IPS-15b (cell line): ENCODE measurements at regions not wholly inside any gene's neighbourhood (a gene's known extent, or its start where the extent isn't known, plus 50 kb on each side); places are given as distances from the start of the nearest gene placed in this dataset.

ENCODE experiments used
- H3K27me3 ChIP-seq: one replicate; pipeline ENCODE4 v1.6.1; 2013; ENCODE audit warnings: low read length; ENCODE audit not compliant: control insufficient read depth, insufficient read depth
- H3K36me3 ChIP-seq: one replicate; pipeline ENCODE4 v1.6.1; 2013; ENCODE audit warnings: low read length; ENCODE audit not compliant: control insufficient read depth, insufficient read depth
- H3K4me1 ChIP-seq: one replicate; pipeline ENCODE4 v1.6.1; 2013; ENCODE audit warnings: mild to moderate bottlenecking, low read length; ENCODE audit not compliant: control insufficient read depth, insufficient read depth
- H3K4me3 ChIP-seq: one replicate; pipeline ENCODE4 v1.5.1; 2013; ENCODE audit warnings: low read depth, low read length
- H3K9ac ChIP-seq: one replicate; pipeline ENCODE4 v1.6.1; 2013; ENCODE audit warnings: low read depth, mild to moderate bottlenecking, low read length
- H3K9me3 ChIP-seq: one replicate; pipeline ENCODE4 v1.6.1; 2013; ENCODE audit warnings: mild to moderate bottlenecking, low read length; ENCODE audit not compliant: control insufficient read depth, insufficient read depth

GRCh38 chr22:27083610-27084009, 426.2 kb downstream of the MIAT start:
- Histone ChIP-seq H3K9me3 (no peaks in the 10 kb centered on the region), H3K36me3 (no peaks in the 10 kb centered on the region), H3K4me1 (peaks cover 11% of the 10 kb centered on the region), H3K4me3 (no peak overlapping the region), H3K27me3 (no peaks in the 10 kb centered on the region), H3K9ac (no peak overlapping the region)

DNA sequence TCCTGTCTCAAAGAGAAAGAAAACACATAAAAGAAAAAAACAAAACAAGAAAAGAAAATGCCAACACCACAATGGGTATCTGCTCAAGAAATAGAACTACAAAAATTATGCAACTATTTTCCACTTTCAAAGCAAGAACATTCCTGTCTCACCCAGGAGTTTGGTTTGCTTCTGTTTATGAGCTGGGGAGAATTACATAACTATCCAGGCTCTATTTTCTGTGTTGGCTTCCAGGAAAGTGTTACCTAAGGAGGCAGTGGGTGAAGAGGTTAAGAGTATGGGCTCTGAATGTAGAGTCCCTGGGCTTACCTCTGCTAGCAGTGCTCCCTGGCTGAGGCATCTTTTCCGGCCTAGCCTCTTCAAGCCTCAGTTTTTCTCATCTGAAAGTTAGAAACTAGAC, 426.7 kb downstream of the MIAT start:
- Histone ChIP-seq H3K36me3 (no peaks in the 10 kb centered on the region), H3K9ac (no peak overlapping the region), H3K4me1 (peaks cover 11% of the 10 kb centered on the region), H3K4me3 (no peak overlapping the region), H3K27me3 (no peaks in the 10 kb centered on the region), H3K9me3 (no peaks in the 10 kb centered on the region)

- Histone ChIP-seq H3K9ac (no peak overlapping the region), H3K4me3 (no peak overlapping the region), H3K36me3 (no peaks in the 10 kb centered on the region), H3K27me3 (no peaks in the 10 kb centered on the region), H3K9me3 (no peaks in the 10 kb centered on the region), H3K4me1 (peaks cover 11% of the 10 kb centered on the region)
These were observed 429.0 kb downstream of the MIAT start for GRCh38 chr22:27086080-27087044.

GRCh38 chr22:27087051-27087450, 429.7 kb downstream of the MIAT start:
- no peak overlapping the region for H3K4me3 ChIP-seq
- H3K36me3 ChIP-seq: no peaks in the 10 kb centered on the region
- H3K9ac ChIP-seq: no peak overlapping the region
- H3K27me3 ChIP-seq: no peaks in the 10 kb centered on the region
- peaks cover 11% of the 10 kb centered on the region for H3K4me1 ChIP-seq
- no peaks in the 10 kb centered on the region for H3K9me3 ChIP-seq

- no peaks in the 10 kb centered on the region for H3K9me3 ChIP-seq
- H3K36me3 ChIP-seq: no peaks in the 10 kb centered on the region
- no peaks in the 10 kb centered on the region for H3K27me3 ChIP-seq
- H3K4me3 ChIP-seq: no peak overlapping the region
- H3K4me1 ChIP-seq: peaks cover 11% of the 10 kb centered on the region
- H3K9ac ChIP-seq: no peak overlapping the region
These were observed 430.6 kb downstream of the MIAT start for GRCh38 chr22:27088026-27088425.

DNA sequence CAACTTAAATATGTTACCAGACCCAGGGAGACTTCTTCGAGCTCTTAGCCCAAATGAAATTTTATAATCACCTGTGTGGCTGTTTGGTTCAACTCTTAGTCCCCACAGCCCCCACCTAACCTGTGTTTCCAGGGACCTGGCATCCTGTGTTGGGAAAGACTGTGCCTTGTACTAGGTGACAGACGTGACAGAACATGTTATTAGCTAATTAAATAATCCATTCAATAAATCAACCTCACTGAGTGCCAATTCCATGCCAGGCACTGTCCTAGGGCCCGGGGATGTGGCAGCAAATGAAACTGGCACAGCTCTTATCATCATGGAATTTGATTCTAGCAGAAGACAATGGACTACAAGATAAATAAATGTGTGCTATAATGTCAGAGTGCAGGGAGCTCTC, 431.9 kb downstream of the MIAT start:
- Histone ChIP-seq H3K4me1 (peaks cover 6% of the 10 kb centered on the region), H3K9ac (no peak overlapping the region), H3K36me3 (no peaks in the 10 kb centered on the region), H3K4me3 (no peak overlapping the region), H3K9me3 (no peaks in the 10 kb centered on the region), H3K27me3 (no peaks in the 10 kb centered on the region)

DNA sequence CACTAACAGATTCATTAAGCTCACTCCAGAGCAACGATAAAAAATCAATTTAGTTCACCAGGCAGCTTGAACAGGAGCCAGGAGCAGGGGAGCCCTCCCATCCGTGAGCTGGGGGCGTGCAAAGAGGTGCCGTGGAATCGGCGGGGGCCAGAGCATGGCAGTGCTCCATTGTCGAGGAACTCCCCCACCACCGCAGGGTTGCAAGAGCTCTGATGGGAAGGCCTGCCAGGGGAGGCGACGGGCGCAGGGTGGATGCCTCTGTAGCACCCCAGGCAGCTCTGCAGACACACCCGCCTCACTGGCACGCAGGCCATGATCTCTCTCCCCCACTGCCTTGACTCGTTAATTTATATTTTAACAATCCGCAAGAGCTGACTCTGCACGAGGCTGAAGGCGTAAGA, 433.2 kb downstream of the MIAT start:
- H3K9me3 ChIP-seq: no peaks in the 10 kb centered on the region
- no peaks in the 10 kb centered on the region for H3K36me3 ChIP-seq
- no peaks in the 10 kb centered on the region for H3K27me3 ChIP-seq
- no peak overlapping the region for H3K9ac ChIP-seq
- peaks cover 5% of the 10 kb centered on the region for H3K4me1 ChIP-seq
- H3K4me3 ChIP-seq: no peak overlapping the region

- Histone ChIP-seq H3K4me1 (no peaks in the 10 kb centered on the region), H3K9me3 (no peaks in the 10 kb centered on the region), H3K36me3 (no peaks in the 10 kb centered on the region), H3K9ac (no peak overlapping the region), H3K27me3 (no peaks in the 10 kb centered on the region), H3K4me3 (no peak overlapping the region)
These were observed 436.0 kb downstream of the MIAT start for GRCh38 chr22:27093422-27093821.

GRCh38 chr22:27094633-27095308, 437.4 kb downstream of the MIAT start:
- Histone ChIP-seq H3K36me3 (no peaks in the 10 kb centered on the region), H3K4me1 (no peaks in the 10 kb centered on the region), H3K9me3 (no peaks in the 10 kb centered on the region), H3K4me3 (no peak overlapping the region), H3K27me3 (no peaks in the 10 kb centered on the region), H3K9ac (no peak overlapping the region)

GRCh38 chr22:27097506-27097905, 440.1 kb downstream of the MIAT start:
- no peaks in the 10 kb centered on the region for H3K36me3 ChIP-seq
- peaks cover 8% of the 10 kb centered on the region for H3K27me3 ChIP-seq
- H3K4me3 ChIP-seq: no peak overlapping the region
- H3K4me1 ChIP-seq: no peaks in the 10 kb centered on the region
- no peaks in the 10 kb centered on the region for H3K9me3 ChIP-seq
- H3K9ac ChIP-seq: no peak overlapping the region

- Histone ChIP-seq H3K36me3 (no peaks in the 10 kb centered on the region), H3K9me3 (no peaks in the 10 kb centered on the region), H3K4me3 (no peak overlapping the region), H3K27me3 (peaks cover 8% of the 10 kb centered on the region), H3K4me1 (no peaks in the 10 kb centered on the region), H3K9ac (no peak overlapping the region)
These were observed 440.5 kb downstream of the MIAT start for GRCh38 chr22:27097933-27098332.
